GM12864 (cell line): ENCODE measurements at regions not wholly inside any gene's neighbourhood (a gene's known extent, or its start where the extent isn't known, plus 50 kb on each side); places are given as distances from the start of the nearest gene placed in this dataset.

Experiments used
- DNase-seq: peaks from one replicate; pipeline ENCODE4 v3.0.0-alpha.2; 2011; ENCODE audit warnings: low read depth
- H3K4me3 ChIP-seq: 2 replicates; pipeline ENCODE4 v1.5.1; 2011; ENCODE audit warnings: mild to moderate bottlenecking, low read depth, low read length, control low read depth
- TF ChIP-seq, protein P1 (sequence below): IDR thresholded peaks from 2 replicates; pipeline ENCODE4 v1.5.1; 2011; ENCODE audit warnings: low read depth, mild to moderate bottlenecking, moderate library complexity, low read length, control low read depth, inconsistent platforms; ENCODE audit errors: missing control alignments

DNA sequence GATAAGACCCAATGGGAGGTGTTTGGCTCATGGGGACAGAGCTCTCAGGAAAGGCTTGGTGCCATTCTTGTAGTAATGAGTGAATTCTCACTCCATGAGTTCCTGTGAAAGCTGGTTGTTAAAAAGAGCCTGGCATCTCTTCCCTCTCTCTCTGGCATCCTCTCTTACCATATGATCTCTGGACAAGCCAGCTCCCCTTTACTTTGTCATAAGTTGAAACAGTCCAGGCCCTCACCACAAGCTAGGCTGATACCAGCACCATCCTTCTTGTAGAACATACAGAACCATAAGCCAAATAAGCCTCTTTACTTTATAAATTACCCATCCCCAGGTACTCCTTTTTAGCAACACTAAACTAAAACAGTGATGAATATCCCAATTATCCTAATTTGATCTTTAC is 166.9 kb upstream of the TMC3 start:
- TF ChIP-seq, protein P1, sequence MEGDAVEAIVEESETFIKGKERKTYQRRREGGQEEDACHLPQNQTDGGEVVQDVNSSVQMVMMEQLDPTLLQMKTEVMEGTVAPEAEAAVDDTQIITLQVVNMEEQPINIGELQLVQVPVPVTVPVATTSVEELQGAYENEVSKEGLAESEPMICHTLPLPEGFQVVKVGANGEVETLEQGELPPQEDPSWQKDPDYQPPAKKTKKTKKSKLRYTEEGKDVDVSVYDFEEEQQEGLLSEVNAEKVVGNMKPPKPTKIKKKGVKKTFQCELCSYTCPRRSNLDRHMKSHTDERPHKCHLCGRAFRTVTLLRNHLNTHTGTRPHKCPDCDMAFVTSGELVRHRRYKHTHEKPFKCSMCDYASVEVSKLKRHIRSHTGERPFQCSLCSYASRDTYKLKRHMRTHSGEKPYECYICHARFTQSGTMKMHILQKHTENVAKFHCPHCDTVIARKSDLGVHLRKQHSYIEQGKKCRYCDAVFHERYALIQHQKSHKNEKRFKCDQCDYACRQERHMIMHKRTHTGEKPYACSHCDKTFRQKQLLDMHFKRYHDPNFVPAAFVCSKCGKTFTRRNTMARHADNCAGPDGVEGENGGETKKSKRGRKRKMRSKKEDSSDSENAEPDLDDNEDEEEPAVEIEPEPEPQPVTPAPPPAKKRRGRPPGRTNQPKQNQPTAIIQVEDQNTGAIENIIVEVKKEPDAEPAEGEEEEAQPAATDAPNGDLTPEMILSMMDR, result no peak
- no peak for DNase-seq
- no peak overlapping the region for H3K4me3 ChIP-seq

DNA sequence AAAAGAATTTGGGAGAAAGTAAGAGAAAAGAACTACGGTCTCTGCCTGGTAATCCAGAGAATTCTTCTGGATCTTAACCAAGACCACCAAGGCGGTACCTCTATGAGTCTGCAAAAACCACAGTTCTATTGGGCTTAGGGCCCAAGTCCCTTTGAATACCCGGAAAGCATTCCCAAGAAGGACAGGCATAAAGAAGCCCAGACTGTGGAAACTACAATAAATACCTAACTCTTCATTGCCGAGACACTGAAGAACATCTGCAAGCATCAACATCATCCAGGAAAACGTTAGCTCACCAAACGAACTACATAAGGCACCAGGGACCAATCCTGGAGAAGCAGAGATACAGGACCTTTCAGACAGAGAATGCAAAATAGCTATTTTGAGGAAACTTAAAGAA is 162.3 kb upstream of the TMC3 start:
- no peak overlapping the region for H3K4me3 ChIP-seq
- DNase-seq, result no peak
- TF ChIP-seq, protein P1, result no peak

DNA sequence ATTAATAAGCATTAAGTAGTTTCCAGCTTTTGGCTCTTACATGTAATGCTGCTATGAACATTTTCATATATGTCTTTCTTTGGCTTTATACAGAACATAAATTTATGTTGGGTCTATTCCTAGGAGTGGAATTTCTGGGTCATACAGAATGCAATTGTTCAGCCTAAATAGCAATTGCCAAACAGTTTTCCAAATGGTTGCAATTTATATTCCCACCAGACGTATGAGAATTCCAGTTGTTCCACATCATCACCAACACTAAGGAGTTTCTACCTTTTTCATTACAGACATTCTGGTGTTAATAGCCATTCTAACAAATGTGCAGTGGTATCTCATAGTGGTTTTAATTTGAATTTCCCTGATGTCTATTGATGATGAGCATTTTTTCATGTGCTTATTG is 160.1 kb upstream of the TMC3 start:
- no peak overlapping the region for H3K4me3 ChIP-seq
- no peak for DNase-seq
- TF ChIP-seq, protein P1, result no peak

DNA sequence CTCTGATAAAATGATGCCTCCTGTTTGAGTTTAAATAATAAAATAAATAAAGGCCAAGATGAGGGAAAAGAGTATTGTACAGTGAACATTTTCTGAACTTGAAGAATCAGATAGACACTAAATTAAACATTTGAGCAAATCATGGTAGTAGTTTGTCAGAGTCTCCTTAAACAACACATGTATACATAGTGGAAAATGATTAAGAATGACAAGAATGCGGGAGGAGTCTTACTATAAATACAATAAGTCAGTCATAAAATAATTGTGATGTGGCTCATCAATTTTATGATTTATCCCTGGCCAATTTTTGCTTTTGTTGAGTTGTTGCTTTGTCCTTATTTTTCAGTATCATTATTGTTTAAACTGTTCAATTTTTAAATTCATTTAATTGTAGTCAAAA is 158.0 kb upstream of the TMC3 start:
- no peak overlapping the region for H3K4me3 ChIP-seq
- TF ChIP-seq, protein P1, result no peak
- DNase-seq, result no peak

DNA sequence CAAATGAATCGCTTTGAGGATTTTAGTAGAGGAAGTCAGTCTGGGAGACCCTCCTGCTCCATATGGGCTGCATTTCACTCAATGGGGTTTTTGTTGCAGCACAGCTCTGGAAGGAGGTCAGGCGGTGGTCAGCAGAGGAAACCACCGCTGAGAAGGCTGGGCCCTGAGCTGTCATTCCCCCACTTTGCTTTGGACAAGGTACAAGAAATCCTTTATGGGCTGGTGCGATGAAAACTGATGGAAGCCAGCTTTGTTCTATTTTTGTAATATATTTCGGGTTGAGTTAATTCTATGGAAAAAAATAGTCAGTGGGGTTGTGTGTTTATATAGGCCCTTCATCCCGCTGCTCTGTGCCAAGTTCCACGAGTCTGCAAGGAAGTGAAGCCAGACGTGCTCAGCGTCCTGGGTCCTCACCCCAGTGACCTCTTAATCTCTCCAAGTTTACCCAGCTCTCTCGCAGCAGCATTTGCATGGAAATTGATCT is 157.1 kb upstream of the TMC3 start:
- TF ChIP-seq, protein P1, result no peak
- no peak for DNase-seq
- no peak overlapping the region for H3K4me3 ChIP-seq

DNA sequence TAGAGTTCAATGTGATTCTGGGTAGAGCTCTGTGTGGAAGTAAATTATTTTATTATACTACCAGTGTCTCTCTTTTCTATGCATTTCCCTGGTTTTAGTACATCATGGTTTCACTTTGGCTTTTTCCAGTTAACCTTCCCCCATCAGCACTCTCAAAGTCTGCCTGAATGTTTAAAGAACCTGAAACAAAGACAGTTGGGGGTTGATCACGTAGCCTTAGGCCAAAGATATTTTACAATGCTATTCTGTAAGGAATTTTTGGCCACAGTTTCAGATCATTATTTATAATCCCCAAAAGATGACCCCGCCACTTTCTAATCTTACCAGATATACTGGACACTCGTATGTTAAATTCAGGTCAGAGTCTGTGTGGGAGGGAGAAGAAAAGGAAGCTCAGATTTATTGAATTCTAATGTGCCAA is 156.3 kb upstream of the TMC3 start:
- H3K4me3 ChIP-seq, result no peak overlapping the region
- DNase-seq, result no peak

DNA sequence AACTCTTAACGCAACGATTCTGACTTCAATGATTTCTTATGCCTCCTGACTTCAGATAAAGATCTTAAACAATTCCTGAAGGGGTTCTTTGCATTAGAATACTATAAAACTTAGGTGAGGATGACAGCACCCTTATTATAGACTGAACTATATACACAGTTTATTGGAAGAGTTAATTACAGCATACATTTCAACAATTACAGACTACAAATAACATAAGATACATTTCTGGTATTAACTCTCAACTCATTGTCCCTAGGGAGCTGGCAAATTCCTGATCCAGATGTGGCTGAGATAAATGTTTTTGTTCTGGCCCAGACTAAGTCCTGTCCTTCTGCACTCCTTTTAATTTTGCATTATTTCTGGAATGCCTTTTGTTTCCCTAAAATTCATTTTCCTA is 155.5 kb upstream of the TMC3 start:
- no peak for DNase-seq

More for the DNA sequence above, 156.3 kb upstream of the TMC3 start:
- TF ChIP-seq, protein P1, result no peak

More for the DNA sequence above, 155.5 kb upstream of the TMC3 start:
- no peak overlapping the region for H3K4me3 ChIP-seq
- TF ChIP-seq, protein P1, result no peak
